Kidney epithelial cell (primary cell): ENCODE measurements at regions not wholly inside any gene's neighbourhood (a gene's known extent, or its start where the extent isn't known, plus 50 kb on each side); places are given as distances from the start of the nearest gene placed in this dataset.
"Not testable (repeated sequence)": the region's sequence is repeated elsewhere in the genome, so short reads cannot be mapped to it uniquely, and the experiment has no call there.

Experiments
- DNase-seq: peaks from one replicate; pipeline ENCODE4 v3.0.0-alpha.2; 2010; ENCODE audit warnings: low read depth
- H3K27me3 ChIP-seq: 2 replicates; pipeline ENCODE4 v1.6.0; 2011; ENCODE audit warnings: low read length; ENCODE audit not compliant: control insufficient read depth, insufficient read depth
- H3K36me3 ChIP-seq: 2 replicates; pipeline ENCODE4 v1.5.1; 2011; ENCODE audit warnings: low read length; ENCODE audit not compliant: control insufficient read depth, insufficient read depth
- H3K4me3 ChIP-seq: 2 replicates; pipeline ENCODE4 v1.5.1; 2011; ENCODE audit warnings: low read depth, mild to moderate bottlenecking, control low read depth, low read length
- CTCF ChIP-seq: IDR thresholded peaks from 2 replicates; pipeline ENCODE4 v1.5.1; 2011; ENCODE audit warnings: mild to moderate bottlenecking, moderate library complexity, low read length, control low read depth, inconsistent platforms; ENCODE audit not compliant: insufficient read depth, poor library complexity, severe bottlenecking

- no peak overlapping the region for H3K4me3 ChIP-seq
- no peak for TF ChIP-seq CTCF
- no peaks in the 10 kb centered on the region for H3K27me3 ChIP-seq
- DNase-seq = no peak
- H3K36me3 ChIP-seq = no peaks in the 10 kb centered on the region
Observed at GRCh38 chr9:22840641-22841040, 394.0 kb downstream of the DMRTA1 start.

- not testable (repeated sequence) for H3K36me3 ChIP-seq, H3K27me3 ChIP-seq, DNase-seq, H3K4me3 ChIP-seq
Observed at GRCh38 chr9:22845243-22845642, 398.6 kb downstream of the DMRTA1 start.

GRCh38 chr9:22855980-22856379 lies 409.4 kb downstream of the DMRTA1 start:
- DNase-seq = no peak
- no peak for TF ChIP-seq CTCF
- H3K27me3 ChIP-seq = no peaks in the 10 kb centered on the region
- no peaks in the 10 kb centered on the region for H3K36me3 ChIP-seq
- H3K4me3 ChIP-seq = no peak overlapping the region

- H3K36me3 ChIP-seq = no peaks in the 10 kb centered on the region
- H3K4me3 ChIP-seq = no peak overlapping the region
- no peak for TF ChIP-seq CTCF
- no peaks in the 10 kb centered on the region for H3K27me3 ChIP-seq
- no peak for DNase-seq
Observed at GRCh38 chr9:22857316-22857715, 410.7 kb downstream of the DMRTA1 start.

- no peak for DNase-seq
- TF ChIP-seq CTCF = no peak
- no peaks in the 10 kb centered on the region for H3K36me3 ChIP-seq
- no peak overlapping the region for H3K4me3 ChIP-seq
- H3K27me3 ChIP-seq = no peaks in the 10 kb centered on the region
Observed at GRCh38 chr9:22863106-22863505, 416.5 kb downstream of the DMRTA1 start.

GRCh38 chr9:22863736-22864135 lies 417.1 kb downstream of the DMRTA1 start:
- Histone ChIP-seq H3K27me3 (no peaks in the 10 kb centered on the region), H3K4me3 (no peak overlapping the region), H3K36me3 (no peaks in the 10 kb centered on the region)
- no peak for DNase-seq
- TF ChIP-seq CTCF = no peak
